GM19395 (cell line): ENCODE measurements at regions not wholly inside any gene's neighbourhood (a gene's known extent, or its start where the extent isn't known, plus 50 kb on each side); places are given as distances from the start of the nearest gene placed in this dataset.
"Not testable (repeated sequence)": the region's sequence is repeated elsewhere in the genome, so short reads cannot be mapped to it uniquely, and the experiment has no call there.

Source experiments
- ATAC-seq: cut with Tn5 transposase; IDR thresholded peaks from one replicate; pipeline ENCODE4 v1.9.1; 2021; ENCODE audit warnings: mild to moderate bottlenecking, moderate library complexity; ENCODE audit not compliant: unreplicated experiment

GRCh38 chr1:29388170-29388569 lies 151.8 kb downstream of the PTPRU start:
- no peak for ATAC-seq

GRCh38 chr1:29387210-29387609 lies 150.9 kb downstream of the PTPRU start:
- no peak for ATAC-seq

- ATAC-seq = not testable (repeated sequence)
Observed at GRCh38 chr1:29386453-29386852, 150.1 kb downstream of the PTPRU start.

GRCh38 chr1:29385966-29386365 lies 149.6 kb downstream of the PTPRU start:
- no peak for ATAC-seq

- ATAC-seq = no peak
Observed at GRCh38 chr1:29384496-29385015, 148.2 kb downstream of the PTPRU start.

- no peak for ATAC-seq
Observed at GRCh38 chr1:29383746-29384371, 147.5 kb downstream of the PTPRU start.

- ATAC-seq = no peak
Observed at GRCh38 chr1:29382851-29383745, 146.8 kb downstream of the PTPRU start.

GRCh38 chr1:29381426-29381825 lies 145.1 kb downstream of the PTPRU start:
- no peak for ATAC-seq

GRCh38 chr1:29380532-29380931 lies 144.2 kb downstream of the PTPRU start:
- no peak for ATAC-seq

- ATAC-seq = no peak
Observed at GRCh38 chr1:29379443-29380073, 143.2 kb downstream of the PTPRU start.
